ENCODE measurements at regions not wholly inside any gene's neighbourhood (a gene's known extent, or its start where the extent isn't known, plus 50 kb on each side); places are given as distances from the start of the nearest gene placed in this dataset.
A peak's percentile ranks its signal among the peaks of the same experiment; 100 is the strongest.

DNA sequence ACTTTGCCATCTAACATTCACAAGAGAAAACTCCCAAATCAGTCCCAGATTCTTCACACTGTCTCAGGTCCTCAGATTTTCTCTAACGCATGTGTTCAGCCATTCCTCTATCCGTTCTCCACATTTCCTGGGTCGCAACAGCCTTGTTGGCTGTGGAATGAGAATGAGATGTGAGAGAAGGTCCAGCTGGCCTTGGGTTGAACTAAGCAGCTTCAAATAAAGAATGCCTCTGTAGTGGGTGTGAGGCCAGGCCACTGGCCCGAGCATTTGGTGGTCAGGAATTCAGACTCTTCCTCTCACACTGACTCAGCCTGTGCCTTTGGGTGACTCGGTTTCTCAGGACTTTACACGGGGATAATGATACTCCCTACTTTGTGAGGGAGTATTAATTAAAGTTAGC is 73.8 kb upstream of the CCN6 start:
- H3K27ac ChIP-seq = no peak overlapping the region
- H3K9me3 ChIP-seq = no peaks in the 10 kb centered on the region
- TF ChIP-seq, protein P1, sequence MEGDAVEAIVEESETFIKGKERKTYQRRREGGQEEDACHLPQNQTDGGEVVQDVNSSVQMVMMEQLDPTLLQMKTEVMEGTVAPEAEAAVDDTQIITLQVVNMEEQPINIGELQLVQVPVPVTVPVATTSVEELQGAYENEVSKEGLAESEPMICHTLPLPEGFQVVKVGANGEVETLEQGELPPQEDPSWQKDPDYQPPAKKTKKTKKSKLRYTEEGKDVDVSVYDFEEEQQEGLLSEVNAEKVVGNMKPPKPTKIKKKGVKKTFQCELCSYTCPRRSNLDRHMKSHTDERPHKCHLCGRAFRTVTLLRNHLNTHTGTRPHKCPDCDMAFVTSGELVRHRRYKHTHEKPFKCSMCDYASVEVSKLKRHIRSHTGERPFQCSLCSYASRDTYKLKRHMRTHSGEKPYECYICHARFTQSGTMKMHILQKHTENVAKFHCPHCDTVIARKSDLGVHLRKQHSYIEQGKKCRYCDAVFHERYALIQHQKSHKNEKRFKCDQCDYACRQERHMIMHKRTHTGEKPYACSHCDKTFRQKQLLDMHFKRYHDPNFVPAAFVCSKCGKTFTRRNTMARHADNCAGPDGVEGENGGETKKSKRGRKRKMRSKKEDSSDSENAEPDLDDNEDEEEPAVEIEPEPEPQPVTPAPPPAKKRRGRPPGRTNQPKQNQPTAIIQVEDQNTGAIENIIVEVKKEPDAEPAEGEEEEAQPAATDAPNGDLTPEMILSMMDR (IDR thresholded peaks at IDR 0.05) = no peak
- TF ChIP-seq POLR2A (IDR thresholded peaks at IDR 0.05) = no peak

DNA sequence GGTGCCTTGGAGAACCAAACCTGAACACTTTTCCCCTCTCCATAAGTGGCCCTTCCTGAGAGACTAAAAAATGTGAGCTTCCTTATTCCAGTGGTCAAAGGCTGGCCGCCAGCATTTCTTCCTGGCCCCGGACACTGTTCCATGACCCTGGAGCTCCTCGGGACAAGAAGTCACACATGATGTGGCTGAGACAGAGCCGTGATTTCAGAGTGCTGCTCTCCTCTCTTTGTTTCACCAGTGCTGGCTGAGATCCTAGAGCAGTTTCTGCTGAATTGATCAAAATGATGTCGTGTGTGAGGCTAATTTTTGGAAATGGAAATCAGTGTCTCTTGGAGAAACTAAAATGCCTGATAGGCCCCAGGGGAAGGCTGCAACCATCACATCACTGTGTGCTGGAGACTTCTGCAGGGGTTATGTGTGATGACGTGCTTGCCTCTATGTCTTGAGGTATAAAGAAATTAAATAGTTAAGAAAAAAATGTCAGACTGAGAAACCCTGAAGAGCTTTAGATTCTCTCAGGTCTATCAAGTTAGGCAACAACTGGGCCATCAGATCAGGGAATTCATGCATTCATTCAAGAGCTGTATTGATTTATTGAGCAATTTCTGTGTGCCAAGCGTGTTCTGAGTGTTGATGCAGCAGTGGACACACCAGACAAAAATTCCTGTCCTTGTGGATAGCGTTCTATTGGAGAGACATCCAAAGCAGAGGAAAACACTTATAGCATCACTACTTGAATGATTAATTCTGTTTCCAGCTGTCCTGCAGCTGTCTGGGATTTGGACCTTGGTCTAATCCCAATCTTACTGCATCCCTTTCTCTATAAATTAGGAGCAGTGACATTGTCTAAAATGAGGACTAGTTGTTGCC is 72.7 kb upstream of the CCN6 start:
- no peak for TF ChIP-seq POLR2A (IDR thresholded peaks at IDR 0.05)
- Histone ChIP-seq H3K27ac (no peak overlapping the region), H3K4me3 (no peak overlapping the region), H3K4me1 (peaks cover 8% of the 10 kb centered on the region), H3K36me3 (ENCODE audit: low read depth, missing control alignments) (no peaks in the 10 kb centered on the region), H3K27me3 (no peaks in the 10 kb centered on the region), H3K9me3 (no peaks in the 10 kb centered on the region)
- WGBS, 2 donors = 56 to 65% methylated on average over 8 of the region's 8 CpGs
- peak; percentile 20 for DNase-seq
- intact Hi-C loops (cut with DNase I; ENCODE audit: low total_unique reads) = no loop called here

More for the DNA sequence above, 73.8 kb upstream of the CCN6 start:
- Histone ChIP-seq H3K36me3 (ENCODE audit: low read depth, missing control alignments) (no peaks in the 10 kb centered on the region), H3K27me3 (no peaks in the 10 kb centered on the region), H3K4me1 (peaks cover 11% of the 10 kb centered on the region), H3K4me3 (no peak overlapping the region)
- 65 to 67% methylated on average over 6 of the region's 6 CpGs for WGBS, 2 donors
- intact Hi-C loops (cut with DNase I; ENCODE audit: low total_unique reads) = no loop called here
- no peak for DNase-seq

DNA sequence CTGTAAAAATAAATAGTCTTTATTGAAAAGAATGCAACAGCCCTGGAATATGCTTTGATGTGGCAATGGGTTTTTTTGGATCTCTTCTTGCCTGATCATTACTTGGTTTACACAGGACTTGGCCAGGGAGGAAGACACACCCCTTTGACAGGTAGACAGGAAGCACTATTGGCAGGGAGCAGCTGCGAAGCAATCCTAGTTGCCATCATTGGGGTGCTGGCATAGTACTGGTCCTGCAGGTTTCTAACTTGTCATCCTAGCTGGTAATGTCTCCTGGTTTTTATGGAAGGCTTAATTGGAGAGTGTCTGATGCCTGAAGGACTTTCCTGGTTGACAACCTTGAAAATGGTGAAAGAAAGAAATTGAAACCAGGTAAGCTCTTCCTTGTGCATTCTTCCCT is 71.2 kb upstream of the CCN6 start:
- Histone ChIP-seq H3K4me1 (peaks cover 3% of the 10 kb centered on the region), H3K27me3 (no peaks in the 10 kb centered on the region), H3K27ac (no peak overlapping the region), H3K4me3 (no peak overlapping the region), H3K9me3 (no peaks in the 10 kb centered on the region), H3K36me3 (ENCODE audit: low read depth, missing control alignments) (no peaks in the 10 kb centered on the region)
- intact Hi-C loops (cut with DNase I; ENCODE audit: low total_unique reads) = no loop called here
- 88 to 100% methylated on average over 1 of the region's 1 CpG for WGBS, 2 donors
- no peak for TF ChIP-seq POLR2A (IDR thresholded peaks at IDR 0.05)
- TF ChIP-seq, protein P1 (IDR thresholded peaks at IDR 0.05) = no peak
- DNase-seq = no peak

DNA sequence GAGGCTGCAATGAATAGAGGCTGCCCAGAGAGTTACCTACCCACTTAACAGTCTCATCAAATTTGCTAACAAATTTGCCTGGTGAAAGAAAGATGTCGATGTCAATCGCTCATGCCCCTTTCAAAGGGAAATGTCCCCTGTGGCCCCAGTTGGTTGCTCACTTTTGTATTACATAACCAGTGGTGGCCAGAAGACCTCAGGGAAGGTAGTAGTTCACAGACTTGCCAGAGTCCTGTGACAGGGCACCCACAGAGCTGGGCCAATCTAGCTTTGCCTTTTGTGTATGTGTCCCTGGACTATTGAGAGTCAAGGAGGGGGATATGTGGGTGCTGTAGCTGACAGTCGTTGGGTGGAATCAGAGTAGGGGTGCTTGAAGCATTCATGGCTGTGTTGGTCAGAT is 70.7 kb upstream of the CCN6 start:
- no peak overlapping the region for H3K4me3 ChIP-seq
- peaks cover 3% of the 10 kb centered on the region for H3K4me1 ChIP-seq
- H3K9me3 ChIP-seq = no peaks in the 10 kb centered on the region
- no peaks in the 10 kb centered on the region for H3K36me3 ChIP-seq (ENCODE audit: low read depth, missing control alignments)
- TF ChIP-seq POLR2A (IDR thresholded peaks at IDR 0.05) = no peak
- TF ChIP-seq, protein P1 (IDR thresholded peaks at IDR 0.05) = no peak
- DNase-seq = no peak
- H3K27me3 ChIP-seq = no peaks in the 10 kb centered on the region
- no peak overlapping the region for H3K27ac ChIP-seq
- WGBS, 2 donors = 95 to 98% methylated on average over 3 of the region's 3 CpGs
- intact Hi-C loops (cut with DNase I; ENCODE audit: low total_unique reads) = no loop called here

DNA sequence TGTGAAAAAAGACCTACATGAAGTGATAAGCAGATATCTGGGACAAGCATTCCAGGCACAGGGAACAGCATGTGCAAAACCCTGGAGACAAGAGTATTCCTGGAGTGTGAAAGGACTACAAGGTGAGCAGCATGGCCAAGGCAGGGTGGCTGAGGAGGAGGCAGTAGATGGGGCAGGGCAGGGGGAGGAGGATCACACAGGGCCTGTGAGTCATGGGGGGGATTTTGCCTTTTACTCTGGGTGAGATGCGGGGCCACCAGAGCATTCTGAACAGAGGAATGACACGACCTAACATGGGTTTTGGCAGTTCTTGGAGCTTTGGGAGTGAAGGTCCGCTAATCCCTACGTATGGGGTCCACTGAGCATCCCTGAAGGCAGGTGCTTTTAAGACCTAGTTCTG is 69.8 kb upstream of the CCN6 start:
- H3K4me1 ChIP-seq = peaks cover 3% of the 10 kb centered on the region
- WGBS, 2 donors = 87 to 90% methylated on average over 4 of the region's 4 CpGs
- no peak overlapping the region for H3K27ac ChIP-seq
- H3K9me3 ChIP-seq = no peaks in the 10 kb centered on the region
- H3K4me3 ChIP-seq = no peak overlapping the region
- no peaks in the 10 kb centered on the region for H3K36me3 ChIP-seq (ENCODE audit: low read depth, missing control alignments)
- TF ChIP-seq, protein P1 (IDR thresholded peaks at IDR 0.05) = no peak
- no peak for TF ChIP-seq POLR2A (IDR thresholded peaks at IDR 0.05)
- no peak for DNase-seq
- intact Hi-C loops (cut with DNase I; ENCODE audit: low total_unique reads) = no loop called here
- no peaks in the 10 kb centered on the region for H3K27me3 ChIP-seq

All from testis (tissue), 2 donors.